B cell (primary cell): ENCODE measurements at regions not wholly inside any gene's neighbourhood (a gene's known extent, or its start where the extent isn't known, plus 50 kb on each side); places are given as distances from the start of the nearest gene placed in this dataset.

Experiments used
- ATAC-seq: fragments of 200-7000 bp; cut with Tn5 transposase; one replicate; pipeline ENCODE4 v1.10.0; 2021; ENCODE audit warnings: low read depth, mild to moderate bottlenecking, moderate number of reproducible peaks, moderate library complexity
- CTCF ChIA-PET: fragments of 350-600 bp; sonication (Branson Sonifier 250); formaldehyde crosslinking; loops from one replicate; lab custom pipeline; 2021; ENCODE audit warnings: antibody characterized with exemption, inconsistent platforms; lab: Charles Lee
- POLR2A ChIA-PET: fragments of 350-600 bp; sonication (Branson Sonifier 250); formaldehyde crosslinking; loops from one replicate; lab custom pipeline; 2021; ENCODE audit warnings: antibody characterized with exemption; lab: Charles Lee
- DNase-seq: peaks from one replicate; pipeline ENCODE4 v3.0.0; 2013
- H2AFZ ChIP-seq: 2 replicates; pipeline ENCODE4 v1.6.1; 2012; ENCODE audit warnings: mild to moderate bottlenecking, low read depth, low read length; ENCODE audit not compliant: insufficient read depth, poor library complexity, severe bottlenecking
- H3K27ac ChIP-seq, 2 donors: 1 replicate in 1 of 2; 2 replicates in 1 of 2; pipeline ENCODE4 v1.5.1; 2012 to 2013; ENCODE audit warnings: low read length in 2 of 2, mild to moderate bottlenecking in 2 of 2, moderate library complexity in 1 of 2
- H3K27me3 ChIP-seq, 4 experiments: fragments of 200-600 bp in 1 of 4; sonication (generic) in 1 of 4; replicated peaks in 1 of 4; 1 replicate in 2 of 4; 2 replicates in 2 of 4; pipeline versions ENCODE4 v1.6.1 to v1.7.0; 2013 to 2016; ENCODE audit warnings: low read length in 3 of 4, mild to moderate bottlenecking in 2 of 4, mixed read lengths in 1 of 4, moderate library complexity in 1 of 4; ENCODE audit not compliant: insufficient read depth in 4 of 4, control insufficient read depth in 3 of 4; ENCODE audit errors: control extremely low read depth in 1 of 4
- H3K36me3 ChIP-seq, 2 experiments: replicated peaks in 1 of 2; 1 replicate in 1 of 2; 2 replicates in 1 of 2; pipeline versions ENCODE4 v1.6.1 to v1.7.1; 2013; ENCODE audit warnings: low read length in 1 of 2; ENCODE audit not compliant: insufficient read depth in 2 of 2, control insufficient read depth in 1 of 2; ENCODE audit errors: control extremely low read depth in 1 of 2, extremely low read depth in 1 of 2
- H3K4me1 ChIP-seq, 2 donors: fragments of 200-600 bp in 1 of 2; sonication (generic) in 1 of 2; 1 replicate in 1 of 2; 2 replicates in 1 of 2; pipeline versions ENCODE4 v1.5.1 to v1.6.1; 2013 to 2017; ENCODE audit warnings: low read length in 2 of 2; ENCODE audit not compliant: control insufficient read depth in 2 of 2, insufficient read depth in 2 of 2
- H3K4me2 ChIP-seq: replicated peaks from 2 replicates; pipeline ENCODE3; 2012; ENCODE audit warnings: mild to moderate bottlenecking, low read depth, low read length; ENCODE audit not compliant: poor library complexity, severe bottlenecking
- H3K4me3 ChIP-seq, 5 experiments: fragments of 200-600 bp in 1 of 5; sonication (generic) in 1 of 5; 1 replicate in 3 of 5; 2 replicates in 2 of 5; pipeline versions ENCODE4 v1.5.1 to v1.7.0; 2011 to 2016; ENCODE audit warnings: low read length in 4 of 5, mild to moderate bottlenecking in 4 of 5, low read depth in 2 of 5, control low read depth in 1 of 5, moderate library complexity in 1 of 5; ENCODE audit not compliant: insufficient read depth in 1 of 5; ENCODE audit errors: control extremely low read depth in 1 of 5, extremely low read depth in 1 of 5
- H3K79me2 ChIP-seq: fragments of 200-600 bp; sonication (generic); one replicate; pipeline ENCODE4 v1.6.0; 2016; ENCODE audit warnings: low read length; ENCODE audit not compliant: control insufficient read depth, insufficient read depth
- H3K9ac ChIP-seq: fragments of 200-600 bp; sonication (generic); 2 replicates; pipeline ENCODE4 v1.6.1; 2017; ENCODE audit warnings: mild to moderate bottlenecking, low read length, moderate library complexity
- H3K9me3 ChIP-seq, 3 donors: one replicate each; pipeline versions ENCODE4 v1.6.1 to v1.7.1; 2013; ENCODE audit warnings: low read length in 2 of 3; ENCODE audit not compliant: control insufficient read depth in 2 of 3, insufficient read depth in 1 of 3; ENCODE audit errors: control extremely low read depth in 1 of 3
- H4K20me1 ChIP-seq: 2 replicates; pipeline ENCODE4 v1.6.0; 2012; ENCODE audit warnings: mild to moderate bottlenecking, low read length; ENCODE audit not compliant: insufficient read depth, control insufficient read depth, poor library complexity, severe bottlenecking
- H3K27ac Mint-ChIP-seq: one replicate; pipeline ENCODE4 v1.8.0; 2021; ENCODE audit warnings: mixed read lengths
- H3K27me3 Mint-ChIP-seq: one replicate; pipeline ENCODE4 v1.8.0; 2021; ENCODE audit warnings: mixed read lengths
- H3K4me1 Mint-ChIP-seq: one replicate; pipeline ENCODE4 v1.8.0; 2021; ENCODE audit warnings: mixed read lengths
- H3K4me3 Mint-ChIP-seq: one replicate; pipeline ENCODE4 v1.8.0; 2021; ENCODE audit warnings: mixed read lengths
- H3K9me3 Mint-ChIP-seq: one replicate; pipeline ENCODE4 v1.8.0; 2022; ENCODE audit warnings: mixed read lengths; ENCODE audit not compliant: insufficient read depth
- EZH2 ChIP-seq: IDR thresholded peaks from 2 replicates; pipeline ENCODE4 v1.6.1; 2012; ENCODE audit warnings: borderline replicate concordance, low read depth, mild to moderate bottlenecking, moderate library complexity, low read length; ENCODE audit not compliant: insufficient read depth, poor library complexity, severe bottlenecking
- WGBS: methylation state at CpG from one replicate; pipeline ENCODE4 v1.1.5; 2013; ENCODE audit warnings: missing lambda C conversion rate; ENCODE audit not compliant: insufficient coverage; 5-methylcytosine and 5-hydroxymethylcytosine counted together
- intact Hi-C: fragments of 100-400 bp; cut with micrococcal nuclease; formaldehyde crosslinking; loops from one replicate; pipeline ENCODE4 v1.10.0; 2022
- TF ChIP-seq, protein P1 (sequence below): fragments of 200-600 bp; IDR thresholded peaks from one replicate; pipeline ENCODE4 v1.8.0; 2022; ENCODE audit warnings: antibody characterized with exemption, mild to moderate bottlenecking

DNA sequence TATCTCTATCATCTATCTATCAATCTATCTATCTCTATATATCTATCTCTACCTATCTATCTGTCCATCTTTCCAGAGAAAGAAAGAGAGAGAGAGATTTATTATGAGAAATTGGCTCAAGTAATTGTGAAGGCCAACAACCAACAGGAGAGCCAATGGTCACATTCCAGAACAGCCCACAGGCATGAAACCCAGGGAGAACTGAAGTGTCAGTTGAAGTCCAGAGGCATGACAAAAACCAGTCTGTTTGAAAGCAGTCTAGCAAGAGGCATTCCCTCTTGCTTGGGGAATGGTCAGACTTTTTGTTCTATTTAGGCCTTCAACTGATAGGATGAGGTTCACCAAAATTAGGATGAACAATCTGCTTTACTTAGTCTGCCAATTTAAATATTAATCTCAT is 87.6 kb upstream of the PLCXD3 start:
- no peaks in the 10 kb centered on the region for H3K36me3 ChIP-seq
- H3K9me3 ChIP-seq, result peaks cover 0 to 3% (median 0%) of the 10 kb centered on the region in 3 donors
- no peak for DNase-seq
- H3K4me1 ChIP-seq, result no peaks in the 10 kb centered on the region
- Mint-ChIP-seq H3K4me3 (no peak overlapping the region), H3K27ac (no peak overlapping the region), H3K4me1 (no peaks in the 10 kb centered on the region), H3K27me3 (no peaks in the 10 kb centered on the region), H3K9me3 (peaks cover 2% of the 10 kb centered on the region)
- H3K9ac ChIP-seq, result no peak overlapping the region
- no peak overlapping the region for H3K4me3 ChIP-seq
- no peaks in the 10 kb centered on the region for H3K79me2 ChIP-seq
- H3K27ac ChIP-seq, result no peak overlapping the region
- H3K27me3 ChIP-seq, result no peaks in the 10 kb centered on the region
- H3K4me2 ChIP-seq, result no peak overlapping the region
- no peak for ATAC-seq
- intact Hi-C loops, result no loop called here
- no peaks in the 10 kb centered on the region for H4K20me1 ChIP-seq
- ChIA-PET CTCF (interaction anchor here (0.9 kb wide), 1 partner anchor 13 kb away, joined by 3 read pairs; no protein-coding TSS in a partner anchor), POLR2A (no interaction called here)
- no peak overlapping the region for H2AFZ ChIP-seq
- TF ChIP-seq, protein P1, sequence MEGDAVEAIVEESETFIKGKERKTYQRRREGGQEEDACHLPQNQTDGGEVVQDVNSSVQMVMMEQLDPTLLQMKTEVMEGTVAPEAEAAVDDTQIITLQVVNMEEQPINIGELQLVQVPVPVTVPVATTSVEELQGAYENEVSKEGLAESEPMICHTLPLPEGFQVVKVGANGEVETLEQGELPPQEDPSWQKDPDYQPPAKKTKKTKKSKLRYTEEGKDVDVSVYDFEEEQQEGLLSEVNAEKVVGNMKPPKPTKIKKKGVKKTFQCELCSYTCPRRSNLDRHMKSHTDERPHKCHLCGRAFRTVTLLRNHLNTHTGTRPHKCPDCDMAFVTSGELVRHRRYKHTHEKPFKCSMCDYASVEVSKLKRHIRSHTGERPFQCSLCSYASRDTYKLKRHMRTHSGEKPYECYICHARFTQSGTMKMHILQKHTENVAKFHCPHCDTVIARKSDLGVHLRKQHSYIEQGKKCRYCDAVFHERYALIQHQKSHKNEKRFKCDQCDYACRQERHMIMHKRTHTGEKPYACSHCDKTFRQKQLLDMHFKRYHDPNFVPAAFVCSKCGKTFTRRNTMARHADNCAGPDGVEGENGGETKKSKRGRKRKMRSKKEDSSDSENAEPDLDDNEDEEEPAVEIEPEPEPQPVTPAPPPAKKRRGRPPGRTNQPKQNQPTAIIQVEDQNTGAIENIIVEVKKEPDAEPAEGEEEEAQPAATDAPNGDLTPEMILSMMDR, result no peak

DNA sequence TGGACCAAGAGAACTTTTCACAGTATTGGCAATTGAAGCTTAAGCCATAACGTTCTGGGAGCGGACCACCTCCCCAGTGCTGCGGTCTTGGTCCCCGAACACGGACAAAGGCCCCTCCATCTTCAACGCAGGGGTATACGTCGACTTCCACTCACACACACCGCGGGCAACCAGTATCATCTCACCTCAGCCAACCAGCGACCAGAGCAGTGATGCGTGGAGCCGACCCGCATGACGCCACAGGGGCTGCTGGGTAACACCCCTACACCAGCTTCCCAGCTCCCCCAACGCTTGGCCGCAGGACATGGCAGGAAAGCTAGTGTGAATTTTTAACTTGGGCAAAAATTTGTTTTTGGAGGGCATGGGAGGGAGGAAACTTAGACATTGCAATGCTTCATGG is 77.3 kb upstream of the PLCXD3 start:
- ChIA-PET CTCF (no interaction called here), POLR2A (no interaction called here)
- no peak for ATAC-seq
- H3K4me3 Mint-ChIP-seq, result no peak overlapping the region
- H2AFZ ChIP-seq, result no peak overlapping the region
- TF ChIP-seq, protein P1, result no peak
- TF ChIP-seq EZH2, result no peak
- no peaks in the 10 kb centered on the region for H3K27me3 Mint-ChIP-seq
- intact Hi-C loops, result no loop called here
- H3K9me3 ChIP-seq, result peaks cover 0 to 3% (median 0%) of the 10 kb centered on the region in 3 donors
- H3K79me2 ChIP-seq, result no peaks in the 10 kb centered on the region
- H3K9ac ChIP-seq, result no peak overlapping the region
- H3K4me2 ChIP-seq, result no peak overlapping the region
- no peaks in the 10 kb centered on the region for H3K4me1 Mint-ChIP-seq
- H3K4me3 ChIP-seq, result no peak overlapping the region
- H3K27ac Mint-ChIP-seq, result no peak overlapping the region
- WGBS, result 100% methylated on average over 13 of the region's 17 CpGs
- no peaks in the 10 kb centered on the region for H3K36me3 ChIP-seq
- no peaks in the 10 kb centered on the region for H3K27me3 ChIP-seq
- H3K4me1 ChIP-seq, result no peaks in the 10 kb centered on the region
- no peak for DNase-seq
- no peaks in the 10 kb centered on the region for H3K9me3 Mint-ChIP-seq
- H4K20me1 ChIP-seq, result no peaks in the 10 kb centered on the region
- H3K27ac ChIP-seq, result no peak overlapping the region
